ENCODE measurements at regions not wholly inside any gene's neighbourhood (a gene's known extent, or its start where the extent isn't known, plus 50 kb on each side); places are given as distances from the start of the nearest gene placed in this dataset.

DNA sequence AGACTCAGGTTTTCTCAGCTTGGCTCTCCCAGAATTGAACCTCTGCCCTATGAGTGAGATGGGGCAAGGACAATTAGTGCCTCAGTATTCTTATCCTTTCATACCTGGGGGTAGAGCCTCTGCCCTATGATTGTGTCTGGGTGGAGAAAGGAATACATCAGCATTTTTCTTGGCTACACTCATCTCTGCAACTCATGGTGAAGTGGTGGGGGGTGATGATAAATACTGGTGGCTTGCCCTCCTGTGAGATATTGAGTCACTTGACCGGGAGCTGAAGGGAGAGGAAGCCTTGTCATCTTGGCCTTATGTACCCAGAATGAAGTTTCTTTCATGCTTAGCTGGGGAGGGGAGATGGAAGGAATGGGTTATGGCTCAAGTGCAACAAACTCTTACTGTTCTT lies 71.3 kb upstream of the ENOX2 start:
- H3K4me3 ChIP-seq (ENCODE audit: low read depth, low read length), result no peak overlapping the region
- TF ChIP-seq, protein P1, sequence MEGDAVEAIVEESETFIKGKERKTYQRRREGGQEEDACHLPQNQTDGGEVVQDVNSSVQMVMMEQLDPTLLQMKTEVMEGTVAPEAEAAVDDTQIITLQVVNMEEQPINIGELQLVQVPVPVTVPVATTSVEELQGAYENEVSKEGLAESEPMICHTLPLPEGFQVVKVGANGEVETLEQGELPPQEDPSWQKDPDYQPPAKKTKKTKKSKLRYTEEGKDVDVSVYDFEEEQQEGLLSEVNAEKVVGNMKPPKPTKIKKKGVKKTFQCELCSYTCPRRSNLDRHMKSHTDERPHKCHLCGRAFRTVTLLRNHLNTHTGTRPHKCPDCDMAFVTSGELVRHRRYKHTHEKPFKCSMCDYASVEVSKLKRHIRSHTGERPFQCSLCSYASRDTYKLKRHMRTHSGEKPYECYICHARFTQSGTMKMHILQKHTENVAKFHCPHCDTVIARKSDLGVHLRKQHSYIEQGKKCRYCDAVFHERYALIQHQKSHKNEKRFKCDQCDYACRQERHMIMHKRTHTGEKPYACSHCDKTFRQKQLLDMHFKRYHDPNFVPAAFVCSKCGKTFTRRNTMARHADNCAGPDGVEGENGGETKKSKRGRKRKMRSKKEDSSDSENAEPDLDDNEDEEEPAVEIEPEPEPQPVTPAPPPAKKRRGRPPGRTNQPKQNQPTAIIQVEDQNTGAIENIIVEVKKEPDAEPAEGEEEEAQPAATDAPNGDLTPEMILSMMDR (IDR thresholded peaks at IDR 0.05; ENCODE audit: borderline replicate concordance, insufficient read depth, low read depth, low read length), result no peak

- TF ChIP-seq, protein P1 (IDR thresholded peaks at IDR 0.05; ENCODE audit: borderline replicate concordance, insufficient read depth, low read depth, low read length), result peak; percentile 59; the same call in 1 of the 2 replicates
These were observed 72.9 kb upstream of the ENOX2 start for GRCh38 chrX:130975947-130976346.

DNA sequence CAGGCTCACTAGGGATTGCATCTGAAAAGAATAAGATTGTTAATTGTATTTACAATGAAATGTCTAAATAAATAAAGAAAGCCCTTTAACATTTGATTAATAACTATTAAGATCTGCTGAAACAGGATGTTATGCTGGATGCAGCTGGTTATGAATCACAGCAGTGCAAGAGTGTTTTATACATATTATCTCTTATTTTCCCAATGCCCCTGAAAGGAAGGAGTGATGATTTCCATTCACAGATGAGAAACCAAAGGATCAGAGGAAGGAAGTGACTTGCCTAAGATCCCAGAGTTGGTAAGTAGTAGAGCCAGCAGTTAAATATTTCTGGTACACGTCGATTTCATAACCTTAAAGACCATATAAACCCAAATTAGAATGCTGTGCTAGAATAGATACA lies 76.3 kb upstream of the ARHGAP36 start:
- TF ChIP-seq, protein P1 (IDR thresholded peaks at IDR 0.05; ENCODE audit: borderline replicate concordance, insufficient read depth, low read depth, low read length), result no peak
- H3K4me3 ChIP-seq (ENCODE audit: low read depth, low read length), result no peak overlapping the region

More at GRCh38 chrX:130975947-130976346, 72.9 kb upstream of the ENOX2 start:
- no peak overlapping the region for H3K4me3 ChIP-seq (ENCODE audit: low read depth, low read length)

GRCh38 chrX:130984782-130985181 lies 73.4 kb upstream of the ARHGAP36 start:
- TF ChIP-seq, protein P1 (IDR thresholded peaks at IDR 0.05; ENCODE audit: borderline replicate concordance, insufficient read depth, low read depth, low read length), result no peak
- no peak overlapping the region for H3K4me3 ChIP-seq (ENCODE audit: low read depth, low read length)

- TF ChIP-seq, protein P1 (IDR thresholded peaks at IDR 0.05; ENCODE audit: borderline replicate concordance, insufficient read depth, low read depth, low read length), result no peak
- no peak overlapping the region for H3K4me3 ChIP-seq (ENCODE audit: low read depth, low read length)
These were observed 70.9 kb upstream of the ARHGAP36 start for GRCh38 chrX:130987241-130987640.

DNA sequence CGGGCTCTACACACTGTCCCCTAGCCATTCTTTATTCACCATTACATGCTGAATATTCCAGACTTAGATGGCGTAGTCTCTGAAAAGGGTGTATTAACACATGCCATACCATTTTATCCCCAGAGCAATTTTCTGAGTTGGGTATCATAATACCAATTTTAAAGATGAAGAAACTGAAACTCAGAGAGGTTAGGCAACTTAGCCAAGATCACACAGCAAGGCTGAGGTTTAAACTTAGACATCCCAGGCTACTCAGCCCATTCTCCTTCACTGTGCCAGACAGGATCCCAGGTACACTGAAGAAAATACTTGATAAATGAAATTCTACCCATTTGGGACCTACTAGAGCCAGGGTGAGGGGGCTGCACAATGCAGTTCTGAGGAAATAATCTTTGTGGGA lies 67.4 kb upstream of the ARHGAP36 start:
- no peak overlapping the region for H3K4me3 ChIP-seq (ENCODE audit: low read depth, low read length)
- TF ChIP-seq, protein P1 (IDR thresholded peaks at IDR 0.05; ENCODE audit: borderline replicate concordance, insufficient read depth, low read depth, low read length), result no peak

DNA sequence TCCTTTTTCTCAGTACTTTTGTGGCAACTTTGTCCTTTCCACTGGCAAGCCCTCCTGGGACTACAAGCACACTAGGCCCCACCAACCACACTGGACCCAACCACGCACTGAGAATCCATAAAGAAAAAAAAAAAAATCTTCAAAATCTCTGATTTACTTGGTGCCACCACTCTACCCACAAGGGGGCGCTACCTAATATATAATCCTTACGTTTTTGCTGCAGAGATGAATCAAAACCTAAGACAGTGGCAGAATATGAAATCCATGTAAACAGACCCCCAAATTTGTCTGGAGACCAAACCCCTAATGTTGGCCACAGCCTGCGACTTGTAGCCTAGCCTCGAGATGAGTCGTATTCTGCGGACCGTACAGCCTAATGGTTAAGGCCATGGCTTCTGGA lies 63.5 kb upstream of the ARHGAP36 start:
- TF ChIP-seq, protein P1 (IDR thresholded peaks at IDR 0.05; ENCODE audit: borderline replicate concordance, insufficient read depth, low read depth, low read length), result peak; percentile 46; the same call in 1 of the 2 replicates

More for the DNA sequence above, 63.5 kb upstream of the ARHGAP36 start:
- no peak overlapping the region for H3K4me3 ChIP-seq (ENCODE audit: low read depth, low read length)

Data from GM12875 (cell line).